HepG2 (cell line): ENCODE measurements at regions not wholly inside any gene's neighbourhood (a gene's known extent, or its start where the extent isn't known, plus 50 kb on each side); places are given as distances from the start of the nearest gene placed in this dataset.

Experiments used
- ATAC-seq: fragments of 200-7000 bp; cut with Tn5 transposase; 3 replicates; pipeline ENCODE4 v1.9.1; 2020; ENCODE audit warnings: mild to moderate bottlenecking, moderate library complexity
- BruUV-seq: library from RNA; stranded (reverse); fragments of 400-500 nt; replicated peaks from 2 replicates; lab custom pipeline; 2021; lab: Mats Ljungman, UMichigan
- CTCF ChIA-PET: fragments of 300-600 bp; formaldehyde crosslinking; extraction: SDS; loops from one replicate; lab custom pipeline; 2021; ENCODE audit warnings: low total read pairs, inconsistent platforms, low intra/inter-chr PET ratio; lab: Yijun Ruan, JAX
- POLR2A ChIA-PET: fragments of 350-600 bp; sonication (Branson Sonifier 250); formaldehyde crosslinking; loops from one replicate; lab custom pipeline; 2020; ENCODE audit warnings: antibody characterized with exemption, inconsistent platforms; lab: Yijun Ruan, JAX
- DNase-seq: peaks from one replicate; pipeline ENCODE4 v3.0.0-alpha.2; 2015; ENCODE audit warnings: low spot score
- FAIRE-seq: peaks from 3 replicates; lab custom pipeline; 2011; peaks lifted over from hg19 to GRCh38; lab: Jason Lieb, UNC
- H2AFZ ChIP-seq: one replicate; pipeline ENCODE4 v1.6.1; 2011; ENCODE audit warnings: low read length, inconsistent platforms
- H3K27ac ChIP-seq: fragments of 300-600 bp; 3 replicates; pipeline ENCODE4 v1.8.0; 2011; ENCODE audit warnings: mixed run types, mild to moderate bottlenecking, mixed read lengths, low read length, inconsistent platforms; ENCODE audit not compliant: insufficient read depth; ENCODE audit errors: extremely low read length
- H3K27me3 ChIP-seq, 2 experiments: fragments of 200-600 bp in 1 of 2; 2 replicates in 1 of 2; 3 replicates in 1 of 2; pipeline versions ENCODE4 v1.6.0 to v1.8.0; 2011; ENCODE audit warnings: low read length in 2 of 2, mild to moderate bottlenecking in 2 of 2, moderate library complexity in 2 of 2, inconsistent platforms in 1 of 2; ENCODE audit not compliant: insufficient read depth in 2 of 2, control insufficient read depth in 1 of 2
- H3K36me3 ChIP-seq, 2 experiments: fragments of 200-600 bp in 1 of 2; replicated peaks in 1 of 2; 2 replicates in 1 of 2; 3 replicates in 1 of 2; pipeline versions ENCODE4 v1.5.1 to v1.8.0; 2011; ENCODE audit warnings: low read length in 2 of 2, inconsistent platforms in 1 of 2; ENCODE audit not compliant: insufficient read depth in 2 of 2, control insufficient read depth in 1 of 2
- H3K4me1 ChIP-seq: 2 replicates; pipeline ENCODE4 v1.5.1; 2012; ENCODE audit warnings: low read length, inconsistent platforms; ENCODE audit not compliant: insufficient read depth
- H3K4me2 ChIP-seq: 2 replicates; pipeline ENCODE4 v1.6.0; 2011; ENCODE audit warnings: low read depth, low read length, inconsistent platforms
- H3K4me3 ChIP-seq, 3 experiments: fragments of 200-600 bp in 1 of 3; sonication (generic), shearing (Covaris generic) in 1 of 3; replicated peaks in 1 of 3; 2 replicates each; pipeline ENCODE4 v1.5.1; 2011 to 2016; ENCODE audit warnings: low read length in 3 of 3, inconsistent platforms in 2 of 3, low read depth in 2 of 3, mild to moderate bottlenecking in 2 of 3, control low read depth in 1 of 3, mixed read lengths in 1 of 3; ENCODE audit not compliant: insufficient read depth in 1 of 3
- H3K79me2 ChIP-seq: one replicate; pipeline ENCODE4 v1.6.1; 2011; ENCODE audit warnings: low read length, inconsistent platforms; ENCODE audit not compliant: insufficient read depth
- H3K9ac ChIP-seq: 2 replicates; pipeline ENCODE4 v1.6.0; 2011; ENCODE audit warnings: mild to moderate bottlenecking, low read depth, low read length, inconsistent platforms; ENCODE audit not compliant: insufficient read depth
- H3K9me3 ChIP-seq: 2 replicates; pipeline ENCODE4 v1.5.1; 2012; ENCODE audit warnings: mild to moderate bottlenecking, low read length
- H4K20me1 ChIP-seq: 2 replicates; pipeline ENCODE4 v1.6.0; 2011; ENCODE audit warnings: inconsistent platforms, mild to moderate bottlenecking, low read length, moderate library complexity; ENCODE audit not compliant: insufficient read depth
- ESRRA ChIP-seq: sonication (generic); formaldehyde crosslinking; IDR thresholded peaks from 2 replicates; pipeline ENCODE4 v1.5.1; 2020; ENCODE audit warnings: mild to moderate bottlenecking, low read depth, missing genetic modification reagents
- GATAD2A ChIP-seq: IDR thresholded peaks from 2 replicates; pipeline ENCODE4 v1.6.1; 2016
- JARID2 ChIP-seq: sonication (generic); formaldehyde crosslinking; IDR thresholded peaks from 2 replicates; pipeline ENCODE4 v1.8.1; 2023; ENCODE audit warnings: missing genetic modification reagents, inconsistent platforms; ENCODE audit not compliant: insufficient replicate concordance
- MED13 ChIP-seq: sonication (generic); formaldehyde crosslinking; IDR thresholded peaks from 2 replicates; pipeline ENCODE4 v1.5.0; 2020; ENCODE audit warnings: missing genetic modification reagents
- PLRG1 ChIP-seq: fragments of 450-650 bp; conservative IDR thresholded peaks from 2 replicates; pipeline ENCODE4 v1.6.1; 2016
- SSRP1 ChIP-seq: IDR thresholded peaks from 2 replicates; pipeline ENCODE4 v1.6.1; 2016; ENCODE audit warnings: control low read depth
- ZBTB10 ChIP-seq: sonication (generic); formaldehyde crosslinking; IDR thresholded peaks from 2 replicates; pipeline ENCODE4 v1.4.0; 2020; ENCODE audit warnings: missing genetic modification reagents, borderline replicate concordance
- ZNF44 ChIP-seq: sonication (generic); formaldehyde crosslinking; IDR thresholded peaks from 2 replicates; pipeline ENCODE4 v1.5.1; 2020; ENCODE audit warnings: mild to moderate bottlenecking, missing genetic modification reagents
- ZNF567 ChIP-seq: sonication (generic); formaldehyde crosslinking; IDR thresholded peaks from 2 replicates; pipeline ENCODE4 v1.8.1; 2023; ENCODE audit warnings: mild to moderate bottlenecking, missing genetic modification reagents, borderline replicate concordance
- ZNF766 ChIP-seq: sonication (generic); formaldehyde crosslinking; IDR thresholded peaks from 2 replicates; pipeline ENCODE4 v1.5.0; 2020; ENCODE audit warnings: missing genetic modification reagents, borderline replicate concordance
- ZSCAN20 ChIP-seq: sonication (generic); formaldehyde crosslinking; IDR thresholded peaks from 2 replicates; pipeline ENCODE4 v1.4.0; 2020; ENCODE audit warnings: missing genetic modification reagents, mild to moderate bottlenecking, borderline replicate concordance
- WGBS: methylation state at CpG from one replicate; pipeline ENCODE4 v1.1.6; 2017; ENCODE audit warnings: low lambda C conversion rate; 5-methylcytosine and 5-hydroxymethylcytosine counted together
- in situ Hi-C: cut with HindIII; loops from 2 replicates; pipeline ENCODE4 v1.10.0; 2017; ENCODE audit warnings: low pct_unique_long_range_greater_than_20kb; ENCODE audit not compliant: extremely low pct_ligation_motif_present
- intact Hi-C: fragments of 100-400 bp; cut with micrococcal nuclease; formaldehyde crosslinking; loops from one replicate; pipeline ENCODE4 v1.10.0; 2022; ENCODE audit not compliant: unreplicated experiment
- TF ChIP-seq, protein P1 (sequence below): IDR thresholded peaks from 2 replicates; pipeline ENCODE4 v1.6.1; 2016; ENCODE audit warnings: low read depth, missing genetic modification reagents, missing compliant biosample characterization
- TF ChIP-seq, protein P2 (sequence below): sonication (generic); formaldehyde crosslinking; IDR thresholded peaks from 2 replicates; pipeline ENCODE4 v1.8.1; 2023; ENCODE audit warnings: missing genetic modification reagents, mild to moderate bottlenecking, borderline replicate concordance
- TF ChIP-seq, protein P3 (sequence below): sonication (generic); formaldehyde crosslinking; IDR thresholded peaks from 2 replicates; pipeline ENCODE4 v1.4.0; 2020; ENCODE audit warnings: missing genetic modification reagents

- TF ChIP-seq, protein P1, sequence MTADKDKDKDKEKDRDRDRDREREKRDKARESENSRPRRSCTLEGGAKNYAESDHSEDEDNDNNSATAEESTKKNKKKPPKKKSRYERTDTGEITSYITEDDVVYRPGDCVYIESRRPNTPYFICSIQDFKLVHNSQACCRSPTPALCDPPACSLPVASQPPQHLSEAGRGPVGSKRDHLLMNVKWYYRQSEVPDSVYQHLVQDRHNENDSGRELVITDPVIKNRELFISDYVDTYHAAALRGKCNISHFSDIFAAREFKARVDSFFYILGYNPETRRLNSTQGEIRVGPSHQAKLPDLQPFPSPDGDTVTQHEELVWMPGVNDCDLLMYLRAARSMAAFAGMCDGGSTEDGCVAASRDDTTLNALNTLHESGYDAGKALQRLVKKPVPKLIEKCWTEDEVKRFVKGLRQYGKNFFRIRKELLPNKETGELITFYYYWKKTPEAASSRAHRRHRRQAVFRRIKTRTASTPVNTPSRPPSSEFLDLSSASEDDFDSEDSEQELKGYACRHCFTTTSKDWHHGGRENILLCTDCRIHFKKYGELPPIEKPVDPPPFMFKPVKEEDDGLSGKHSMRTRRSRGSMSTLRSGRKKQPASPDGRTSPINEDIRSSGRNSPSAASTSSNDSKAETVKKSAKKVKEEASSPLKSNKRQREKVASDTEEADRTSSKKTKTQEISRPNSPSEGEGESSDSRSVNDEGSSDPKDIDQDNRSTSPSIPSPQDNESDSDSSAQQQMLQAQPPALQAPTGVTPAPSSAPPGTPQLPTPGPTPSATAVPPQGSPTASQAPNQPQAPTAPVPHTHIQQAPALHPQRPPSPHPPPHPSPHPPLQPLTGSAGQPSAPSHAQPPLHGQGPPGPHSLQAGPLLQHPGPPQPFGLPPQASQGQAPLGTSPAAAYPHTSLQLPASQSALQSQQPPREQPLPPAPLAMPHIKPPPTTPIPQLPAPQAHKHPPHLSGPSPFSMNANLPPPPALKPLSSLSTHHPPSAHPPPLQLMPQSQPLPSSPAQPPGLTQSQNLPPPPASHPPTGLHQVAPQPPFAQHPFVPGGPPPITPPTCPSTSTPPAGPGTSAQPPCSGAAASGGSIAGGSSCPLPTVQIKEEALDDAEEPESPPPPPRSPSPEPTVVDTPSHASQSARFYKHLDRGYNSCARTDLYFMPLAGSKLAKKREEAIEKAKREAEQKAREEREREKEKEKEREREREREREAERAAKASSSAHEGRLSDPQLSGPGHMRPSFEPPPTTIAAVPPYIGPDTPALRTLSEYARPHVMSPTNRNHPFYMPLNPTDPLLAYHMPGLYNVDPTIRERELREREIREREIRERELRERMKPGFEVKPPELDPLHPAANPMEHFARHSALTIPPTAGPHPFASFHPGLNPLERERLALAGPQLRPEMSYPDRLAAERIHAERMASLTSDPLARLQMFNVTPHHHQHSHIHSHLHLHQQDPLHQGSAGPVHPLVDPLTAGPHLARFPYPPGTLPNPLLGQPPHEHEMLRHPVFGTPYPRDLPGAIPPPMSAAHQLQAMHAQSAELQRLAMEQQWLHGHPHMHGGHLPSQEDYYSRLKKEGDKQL (CRISPR knock-in tag), result no peak
- TF ChIP-seq ZNF44 (CRISPR knock-in tag), result no peak
- TF ChIP-seq GATAD2A, result no peak
- no peak for TF ChIP-seq MED13 (CRISPR knock-in tag)
Measured at GRCh38 chr6:71502168-71502567, 213.6 kb downstream of the OGFRL1 start (continued).

- Histone ChIP-seq H3K27me3 (no peaks in the 10 kb centered on the region), H3K4me3 (no peak overlapping the region), H3K4me1 (no peaks in the 10 kb centered on the region), H2AFZ (no peak overlapping the region), H3K79me2 (no peaks in the 10 kb centered on the region), H3K9me3 (no peaks in the 10 kb centered on the region), H3K4me2 (no peak overlapping the region), H3K27ac (no peak overlapping the region), H3K9ac (no peak overlapping the region), H3K36me3 (no peaks in the 10 kb centered on the region), H4K20me1 (no peaks in the 10 kb centered on the region)
- in situ Hi-C loops, result loop anchor here (10.0 kb wide), 1 partner anchor 118 kb away; no protein-coding TSS in a partner anchor
- intact Hi-C loops, result no loop called here
- FAIRE-seq (no peak), ATAC-seq (no peak), DNase-seq (no peak)
- ChIA-PET POLR2A (no interaction called here), CTCF (no interaction called here)
- BruUV-seq, result no TSS peak
- WGBS, result 4% methylated on average over 3 of the region's 3 CpGs
- TF ChIP-seq, protein P2, sequence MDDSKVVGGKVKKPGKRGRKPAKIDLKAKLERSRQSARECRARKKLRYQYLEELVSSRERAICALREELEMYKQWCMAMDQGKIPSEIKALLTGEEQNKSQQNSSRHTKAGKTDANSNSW (CRISPR knock-in tag), result no peak
- TF ChIP-seq ESRRA (CRISPR knock-in tag) (no peak), ZSCAN20 (CRISPR knock-in tag) (no peak), ZNF766 (no peak), PLRG1 (no peak), SSRP1 (no peak), ZBTB10 (CRISPR knock-in tag) (no peak), ZNF567 (no peak), JARID2 (CRISPR knock-in tag) (no peak)
- TF ChIP-seq, protein P3, sequence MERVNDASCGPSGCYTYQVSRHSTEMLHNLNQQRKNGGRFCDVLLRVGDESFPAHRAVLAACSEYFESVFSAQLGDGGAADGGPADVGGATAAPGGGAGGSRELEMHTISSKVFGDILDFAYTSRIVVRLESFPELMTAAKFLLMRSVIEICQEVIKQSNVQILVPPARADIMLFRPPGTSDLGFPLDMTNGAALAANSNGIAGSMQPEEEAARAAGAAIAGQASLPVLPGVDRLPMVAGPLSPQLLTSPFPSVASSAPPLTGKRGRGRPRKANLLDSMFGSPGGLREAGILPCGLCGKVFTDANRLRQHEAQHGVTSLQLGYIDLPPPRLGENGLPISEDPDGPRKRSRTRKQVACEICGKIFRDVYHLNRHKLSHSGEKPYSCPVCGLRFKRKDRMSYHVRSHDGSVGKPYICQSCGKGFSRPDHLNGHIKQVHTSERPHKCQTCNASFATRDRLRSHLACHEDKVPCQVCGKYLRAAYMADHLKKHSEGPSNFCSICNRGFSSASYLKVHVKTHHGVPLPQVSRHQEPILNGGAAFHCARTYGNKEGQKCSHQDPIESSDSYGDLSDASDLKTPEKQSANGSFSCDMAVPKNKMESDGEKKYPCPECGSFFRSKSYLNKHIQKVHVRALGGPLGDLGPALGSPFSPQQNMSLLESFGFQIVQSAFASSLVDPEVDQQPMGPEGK (CRISPR knock-in tag), result no peak
Measured at GRCh38 chr6:71502956-71503355, 214.3 kb downstream of the OGFRL1 start.
